Gastrocnemius medialis (tissue), 4 donors: ENCODE measurements at regions not wholly inside any gene's neighbourhood (a gene's known extent, or its start where the extent isn't known, plus 50 kb on each side); places are given as distances from the start of the nearest gene placed in this dataset.

Experiments used
- POLR2A ChIP-seq, 2 donors: fragments of 450-650 bp; IDR thresholded peaks; one replicate each; pipeline ENCODE4 v1.6.1; 2017; ENCODE audit warnings: antibody characterized with exemption in 2 of 2, mild to moderate bottlenecking in 2 of 2, moderate library complexity in 2 of 2
- TF ChIP-seq, protein P1 (sequence below), 5 experiments: fragments of 450-650 bp in 3 of 5; fragments of 200-600 bp in 2 of 5; sonication (generic) in 2 of 5; IDR thresholded peaks in 4 of 5; conservative IDR thresholded peaks in 1 of 5; 1 replicate in 4 of 5; 2 replicates in 1 of 5; pipeline ENCODE4 v1.5.1; 2016 to 2019; ENCODE audit warnings: antibody characterized with exemption in 5 of 5, mild to moderate bottlenecking in 3 of 5, moderate library complexity in 3 of 5

GRCh38 chr18:24810561-24811305 is 350.3 kb downstream of the HRH4 start:
- no peak for TF ChIP-seq POLR2A (IDR thresholded peaks at IDR 0.05)
- TF ChIP-seq, protein P1, sequence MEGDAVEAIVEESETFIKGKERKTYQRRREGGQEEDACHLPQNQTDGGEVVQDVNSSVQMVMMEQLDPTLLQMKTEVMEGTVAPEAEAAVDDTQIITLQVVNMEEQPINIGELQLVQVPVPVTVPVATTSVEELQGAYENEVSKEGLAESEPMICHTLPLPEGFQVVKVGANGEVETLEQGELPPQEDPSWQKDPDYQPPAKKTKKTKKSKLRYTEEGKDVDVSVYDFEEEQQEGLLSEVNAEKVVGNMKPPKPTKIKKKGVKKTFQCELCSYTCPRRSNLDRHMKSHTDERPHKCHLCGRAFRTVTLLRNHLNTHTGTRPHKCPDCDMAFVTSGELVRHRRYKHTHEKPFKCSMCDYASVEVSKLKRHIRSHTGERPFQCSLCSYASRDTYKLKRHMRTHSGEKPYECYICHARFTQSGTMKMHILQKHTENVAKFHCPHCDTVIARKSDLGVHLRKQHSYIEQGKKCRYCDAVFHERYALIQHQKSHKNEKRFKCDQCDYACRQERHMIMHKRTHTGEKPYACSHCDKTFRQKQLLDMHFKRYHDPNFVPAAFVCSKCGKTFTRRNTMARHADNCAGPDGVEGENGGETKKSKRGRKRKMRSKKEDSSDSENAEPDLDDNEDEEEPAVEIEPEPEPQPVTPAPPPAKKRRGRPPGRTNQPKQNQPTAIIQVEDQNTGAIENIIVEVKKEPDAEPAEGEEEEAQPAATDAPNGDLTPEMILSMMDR (IDR thresholded peaks at IDR 0.05 in 4 of 5, conservative IDR thresholded peaks at IDR 0.05 in 1 of 5) = no peak
